ENCODE measurements at regions not wholly inside any gene's neighbourhood (a gene's known extent, or its start where the extent isn't known, plus 50 kb on each side); places are given as distances from the start of the nearest gene placed in this dataset.

- H3K4me3 Mint-ChIP-seq (ENCODE audit: unreplicated experiment): no peak overlapping the region
- no peak overlapping the region for H3K27ac Mint-ChIP-seq (ENCODE audit: unreplicated experiment)
- TF ChIP-seq CTCF (IDR thresholded peaks at IDR 0.05; ENCODE audit: unreplicated experiment): no peak
- DNase-seq (ENCODE audit: low spot score): no peak
- no peaks in the 10 kb centered on the region for H3K9me3 Mint-ChIP-seq (ENCODE audit: unreplicated experiment)
- H3K4me1 Mint-ChIP-seq (ENCODE audit: unreplicated experiment): no peaks in the 10 kb centered on the region
- no peaks in the 10 kb centered on the region for H3K27me3 Mint-ChIP-seq (ENCODE audit: unreplicated experiment)
- no peaks in the 10 kb centered on the region for H3K36me3 Mint-ChIP-seq (ENCODE audit: low read depth, unreplicated experiment)
Observed at GRCh38 chr6:23713211-23713610, 412.8 kb upstream of the NRSN1 start.

- no peaks in the 10 kb centered on the region for H3K36me3 Mint-ChIP-seq (ENCODE audit: low read depth, unreplicated experiment)
- H3K27me3 Mint-ChIP-seq (ENCODE audit: unreplicated experiment): no peaks in the 10 kb centered on the region
- no peak for TF ChIP-seq CTCF (IDR thresholded peaks at IDR 0.05; ENCODE audit: unreplicated experiment)
- no peak overlapping the region for H3K4me3 Mint-ChIP-seq (ENCODE audit: unreplicated experiment)
- H3K27ac Mint-ChIP-seq (ENCODE audit: unreplicated experiment): peak overlapping the region; percentile 89
- peaks cover 25% of the 10 kb centered on the region for H3K4me1 Mint-ChIP-seq (ENCODE audit: unreplicated experiment)
- H3K9me3 Mint-ChIP-seq (ENCODE audit: unreplicated experiment): no peaks in the 10 kb centered on the region
- DNase-seq (ENCODE audit: low spot score): peak; percentile 40
Observed at GRCh38 chr6:23728707-23729106, 397.3 kb upstream of the NRSN1 start.

- H3K27me3 Mint-ChIP-seq (ENCODE audit: unreplicated experiment): no peaks in the 10 kb centered on the region
- peaks cover 25% of the 10 kb centered on the region for H3K4me1 Mint-ChIP-seq (ENCODE audit: unreplicated experiment)
- H3K27ac Mint-ChIP-seq (ENCODE audit: unreplicated experiment): no peak overlapping the region
- no peak for TF ChIP-seq CTCF (IDR thresholded peaks at IDR 0.05; ENCODE audit: unreplicated experiment)
- H3K9me3 Mint-ChIP-seq (ENCODE audit: unreplicated experiment): no peaks in the 10 kb centered on the region
- no peak for DNase-seq (ENCODE audit: low spot score)
- H3K4me3 Mint-ChIP-seq (ENCODE audit: unreplicated experiment): no peak overlapping the region
- no peaks in the 10 kb centered on the region for H3K36me3 Mint-ChIP-seq (ENCODE audit: low read depth, unreplicated experiment)
Observed at GRCh38 chr6:23731609-23732008, 394.4 kb upstream of the NRSN1 start.

GRCh38 chr6:23732521-23732920 lies 393.5 kb upstream of the NRSN1 start:
- H3K27me3 Mint-ChIP-seq (ENCODE audit: unreplicated experiment): no peaks in the 10 kb centered on the region
- no peak overlapping the region for H3K27ac Mint-ChIP-seq (ENCODE audit: unreplicated experiment)
- peaks cover 24% of the 10 kb centered on the region for H3K4me1 Mint-ChIP-seq (ENCODE audit: unreplicated experiment)
- H3K9me3 Mint-ChIP-seq (ENCODE audit: unreplicated experiment): no peaks in the 10 kb centered on the region
- no peaks in the 10 kb centered on the region for H3K36me3 Mint-ChIP-seq (ENCODE audit: low read depth, unreplicated experiment)
- H3K4me3 Mint-ChIP-seq (ENCODE audit: unreplicated experiment): no peak overlapping the region
- no peak for DNase-seq (ENCODE audit: low spot score)
- TF ChIP-seq CTCF (IDR thresholded peaks at IDR 0.05; ENCODE audit: unreplicated experiment): no peak

GRCh38 chr6:23735151-23735550 lies 390.9 kb upstream of the NRSN1 start:
- Mint-ChIP-seq H3K4me3 (ENCODE audit: unreplicated experiment) (no peak overlapping the region), H3K36me3 (ENCODE audit: low read depth, unreplicated experiment) (no peaks in the 10 kb centered on the region), H3K27me3 (ENCODE audit: unreplicated experiment) (no peaks in the 10 kb centered on the region), H3K9me3 (ENCODE audit: unreplicated experiment) (no peaks in the 10 kb centered on the region), H3K4me1 (ENCODE audit: unreplicated experiment) (peaks cover 2% of the 10 kb centered on the region), H3K27ac (ENCODE audit: unreplicated experiment) (no peak overlapping the region)
- no peak for DNase-seq (ENCODE audit: low spot score)
- TF ChIP-seq CTCF (IDR thresholded peaks at IDR 0.05; ENCODE audit: unreplicated experiment): no peak
